HUES6 (cell line): ENCODE measurements at regions not wholly inside any gene's neighbourhood (a gene's known extent, or its start where the extent isn't known, plus 50 kb on each side); places are given as distances from the start of the nearest gene placed in this dataset.

ENCODE experiments used
- H3K27ac ChIP-seq: 2 replicates; pipeline ENCODE4 v1.7.0; 2013; ENCODE audit warnings: low read depth, mild to moderate bottlenecking, low read length, inconsistent platforms
- H3K27me3 ChIP-seq: 2 replicates; pipeline ENCODE4 v1.6.1; 2013; ENCODE audit warnings: low read length; ENCODE audit not compliant: control insufficient read depth, insufficient read depth
- H3K36me3 ChIP-seq: 2 replicates; pipeline ENCODE4 v1.6.1; 2013; ENCODE audit warnings: low read length; ENCODE audit not compliant: control insufficient read depth, insufficient read depth
- H3K4me1 ChIP-seq: 2 replicates; pipeline ENCODE4 v1.6.1; 2013; ENCODE audit warnings: low read length; ENCODE audit not compliant: control insufficient read depth, insufficient read depth
- H3K4me3 ChIP-seq: 2 replicates; pipeline ENCODE4 v1.5.1; 2013; ENCODE audit warnings: low read depth, low read length
- H3K9ac ChIP-seq: one replicate; pipeline ENCODE4 v1.6.1; 2013; ENCODE audit warnings: mild to moderate bottlenecking, low read length
- H3K9me3 ChIP-seq: 2 replicates; pipeline ENCODE4 v1.6.1; 2013; ENCODE audit warnings: low read depth, low read length; ENCODE audit not compliant: control insufficient read depth, insufficient read depth

GRCh38 chr16:85293904-85294642 is 181.8 kb upstream of the CIBAR2 start:
- no peaks in the 10 kb centered on the region for H3K27me3 ChIP-seq
- no peak overlapping the region for H3K27ac ChIP-seq
- peaks cover 17% of the 10 kb centered on the region for H3K4me1 ChIP-seq
- H3K9ac ChIP-seq = no peak overlapping the region
- H3K36me3 ChIP-seq = no peaks in the 10 kb centered on the region
- no peak overlapping the region for H3K4me3 ChIP-seq
- H3K9me3 ChIP-seq = no peaks in the 10 kb centered on the region

- Histone ChIP-seq H3K36me3 (no peaks in the 10 kb centered on the region), H3K27me3 (no peaks in the 10 kb centered on the region), H3K9me3 (no peaks in the 10 kb centered on the region), H3K4me1 (peaks cover 17% of the 10 kb centered on the region), H3K4me3 (no peak overlapping the region), H3K9ac (no peak overlapping the region), H3K27ac (no peak overlapping the region)
Observed at GRCh38 chr16:85294810-85295508, 182.7 kb upstream of the CIBAR2 start.

- Histone ChIP-seq H3K36me3 (no peaks in the 10 kb centered on the region), H3K9ac (no peak overlapping the region), H3K27ac (no peak overlapping the region), H3K4me1 (peaks cover 16% of the 10 kb centered on the region), H3K4me3 (no peak overlapping the region), H3K27me3 (no peaks in the 10 kb centered on the region; the same call in 1 of the 2 replicates), H3K9me3 (no peaks in the 10 kb centered on the region)
Observed at GRCh38 chr16:85296859-85297660, 184.8 kb upstream of the CIBAR2 start.

GRCh38 chr16:85297881-85298280 is 185.6 kb upstream of the CIBAR2 start:
- H3K9ac ChIP-seq = no peak overlapping the region
- no peak overlapping the region for H3K27ac ChIP-seq
- H3K4me3 ChIP-seq = no peak overlapping the region
- peaks cover 24% of the 10 kb centered on the region for H3K4me1 ChIP-seq
- H3K9me3 ChIP-seq = no peaks in the 10 kb centered on the region
- no peaks in the 10 kb centered on the region; the same call in 1 of the 2 replicates for H3K27me3 ChIP-seq
- no peaks in the 10 kb centered on the region for H3K36me3 ChIP-seq

GRCh38 chr16:85300406-85300968 is 188.2 kb upstream of the CIBAR2 start:
- no peak overlapping the region for H3K27ac ChIP-seq
- no peaks in the 10 kb centered on the region; the same call in 1 of the 2 replicates for H3K27me3 ChIP-seq

GRCh38 chr16:85301231-85301630 is 189.0 kb upstream of the CIBAR2 start:
- Histone ChIP-seq H3K9me3 (no peaks in the 10 kb centered on the region), H3K27ac (no peak overlapping the region), H3K27me3 (no peaks in the 10 kb centered on the region; the same call in 1 of the 2 replicates), H3K9ac (no peak overlapping the region), H3K4me3 (no peak overlapping the region), H3K36me3 (no peaks in the 10 kb centered on the region), H3K4me1 (peaks cover 31% of the 10 kb centered on the region)

More at GRCh38 chr16:85300406-85300968, 188.2 kb upstream of the CIBAR2 start:
- Histone ChIP-seq H3K9ac (no peak overlapping the region), H3K36me3 (no peaks in the 10 kb centered on the region), H3K9me3 (no peaks in the 10 kb centered on the region), H3K4me1 (peaks cover 28% of the 10 kb centered on the region), H3K4me3 (no peak overlapping the region)

GRCh38 chr16:85302018-85302847 is 190.0 kb upstream of the CIBAR2 start:
- no peaks in the 10 kb centered on the region; the same call in 1 of the 2 replicates for H3K27me3 ChIP-seq
- peaks cover 36% of the 10 kb centered on the region for H3K4me1 ChIP-seq
- peak overlapping the region; percentile 5 for H3K9ac ChIP-seq
- no peak overlapping the region; the same call in 1 of the 2 replicates for H3K4me3 ChIP-seq
- H3K27ac ChIP-seq = no peak overlapping the region
- H3K9me3 ChIP-seq = no peaks in the 10 kb centered on the region
- no peaks in the 10 kb centered on the region for H3K36me3 ChIP-seq

GRCh38 chr16:85302848-85303353 is 190.6 kb upstream of the CIBAR2 start:
- no peak overlapping the region for H3K9ac ChIP-seq
- H3K27ac ChIP-seq = no peak overlapping the region
- no peaks in the 10 kb centered on the region for H3K9me3 ChIP-seq
- H3K4me3 ChIP-seq = peak overlapping the region; percentile 52
- H3K4me1 ChIP-seq = peaks cover 40% of the 10 kb centered on the region
- no peaks in the 10 kb centered on the region; the same call in 1 of the 2 replicates for H3K27me3 ChIP-seq
- no peaks in the 10 kb centered on the region for H3K36me3 ChIP-seq

GRCh38 chr16:85303354-85303883 is 191.1 kb upstream of the CIBAR2 start:
- Histone ChIP-seq H3K4me3 (peak overlapping the region; percentile 52), H3K27me3 (no peaks in the 10 kb centered on the region; the same call in 1 of the 2 replicates), H3K4me1 (peaks cover 40% of the 10 kb centered on the region), H3K36me3 (no peaks in the 10 kb centered on the region), H3K9me3 (no peaks in the 10 kb centered on the region), H3K9ac (no peak overlapping the region), H3K27ac (no peak overlapping the region)

GRCh38 chr16:85304337-85304736 is 192.1 kb upstream of the CIBAR2 start:
- Histone ChIP-seq H3K9ac (no peak overlapping the region), H3K4me1 (peaks cover 47% of the 10 kb centered on the region), H3K4me3 (no peak overlapping the region), H3K9me3 (no peaks in the 10 kb centered on the region), H3K27ac (no peak overlapping the region), H3K27me3 (no peaks in the 10 kb centered on the region; the same call in 1 of the 2 replicates), H3K36me3 (no peaks in the 10 kb centered on the region)
